CD4-positive, alpha-beta T cell treated with Interferon gamma for 1 hour (primary cell): ENCODE measurements at regions not wholly inside any gene's neighbourhood (a gene's known extent, or its start where the extent isn't known, plus 50 kb on each side); places are given as distances from the start of the nearest gene placed in this dataset.
"Not testable (repeated sequence)": the region's sequence is repeated elsewhere in the genome, so short reads cannot be mapped to it uniquely, and the experiment has no call there.

ENCODE experiments used
- DNase-seq: peaks from one replicate; pipeline ENCODE4 v3.0.0-alpha.2; 2020

DNA sequence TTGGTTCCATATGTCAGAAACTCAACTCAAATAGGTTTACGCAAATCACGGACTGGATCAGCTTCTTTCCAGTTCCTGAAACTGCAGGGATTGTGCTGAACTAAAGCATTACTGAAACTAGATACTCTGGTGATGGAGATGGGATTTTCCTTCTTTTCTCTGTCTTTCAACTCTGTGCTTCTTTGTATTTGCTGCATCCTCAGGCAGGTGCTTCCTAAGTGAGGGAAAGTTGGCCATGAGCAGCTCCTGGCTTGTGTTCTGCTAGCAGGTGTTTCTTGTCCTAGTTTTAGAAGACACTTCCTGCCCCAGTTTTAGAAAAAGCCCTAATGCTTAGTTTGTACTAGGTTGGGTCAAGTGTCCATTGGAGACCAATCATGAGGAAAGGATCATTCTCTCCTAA lies 86.7 kb upstream of the USP24 start:
- DNase-seq = no peak

DNA sequence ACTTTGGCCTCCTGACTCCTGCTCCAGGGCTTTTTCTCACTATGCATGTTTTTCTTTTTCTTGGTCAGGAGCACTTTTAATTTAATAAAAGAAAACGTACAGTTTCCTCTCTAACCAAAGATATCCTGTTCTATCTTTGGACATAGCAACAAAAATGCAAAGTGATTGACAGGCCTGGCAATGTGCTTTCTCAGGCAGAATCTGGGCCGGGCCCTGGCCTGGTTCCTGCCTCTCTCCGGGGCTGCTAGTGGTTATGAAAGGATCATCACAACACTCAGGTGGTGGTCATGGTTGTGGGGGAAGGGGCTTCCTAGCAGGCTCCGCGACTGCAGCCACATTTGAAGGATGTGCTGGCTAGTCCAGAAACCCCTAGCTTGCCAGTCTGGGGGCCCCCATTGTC lies 85.8 kb upstream of the USP24 start:
- no peak for DNase-seq

DNA sequence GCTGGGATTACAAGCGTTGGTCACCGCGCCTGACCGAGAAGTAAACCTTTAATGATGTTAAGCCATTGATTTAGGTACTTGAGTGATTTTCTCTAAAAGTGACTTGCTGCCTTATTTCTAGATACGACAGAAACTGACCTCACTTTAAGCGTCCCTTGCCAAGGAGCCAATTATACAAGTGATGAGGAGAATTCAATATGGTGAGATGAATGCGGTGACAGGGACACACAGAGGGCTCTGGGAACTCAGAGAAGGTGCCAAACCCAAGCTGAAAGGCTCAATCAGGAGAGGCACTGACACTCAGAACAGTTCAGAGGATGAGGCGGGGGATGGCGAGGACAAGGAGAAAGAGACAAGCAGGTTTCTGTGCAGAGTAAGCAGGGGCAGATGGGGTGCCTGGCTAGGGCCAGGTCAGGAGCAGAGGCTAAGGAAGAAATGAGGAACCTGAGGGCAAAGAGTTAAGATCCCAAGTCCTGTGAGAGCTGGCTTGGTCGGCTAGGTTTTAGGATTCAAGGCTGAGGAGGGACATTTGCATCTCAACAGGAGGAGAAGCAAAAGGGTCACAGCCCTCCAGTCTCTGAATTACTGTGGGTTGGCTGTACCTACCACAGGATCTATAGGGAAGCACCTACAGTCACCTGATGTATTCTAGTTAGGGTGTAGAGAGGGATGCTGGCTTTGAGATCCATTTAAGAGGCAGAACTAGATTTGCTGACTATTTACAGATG lies 83.2 kb upstream of the USP24 start:
- no peak for DNase-seq

DNA sequence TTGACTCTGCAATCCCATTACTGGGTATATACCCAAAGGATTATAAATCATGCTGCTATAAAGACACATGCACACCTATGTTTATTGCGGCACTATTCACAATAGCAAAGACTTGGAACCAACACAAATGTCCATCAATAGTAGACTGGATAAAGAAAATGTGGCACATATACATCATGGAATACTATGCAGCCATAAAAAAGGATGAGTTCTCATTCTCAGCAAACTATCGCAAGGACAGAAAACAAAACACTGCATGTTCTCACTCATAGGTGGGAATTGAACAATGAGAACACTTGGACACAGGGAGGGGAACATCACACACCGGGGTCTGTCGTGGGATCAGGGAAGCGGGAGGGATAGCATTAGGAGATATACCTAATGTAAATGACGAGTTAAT lies 81.1 kb upstream of the USP24 start:
- not testable (repeated sequence) for DNase-seq

DNA sequence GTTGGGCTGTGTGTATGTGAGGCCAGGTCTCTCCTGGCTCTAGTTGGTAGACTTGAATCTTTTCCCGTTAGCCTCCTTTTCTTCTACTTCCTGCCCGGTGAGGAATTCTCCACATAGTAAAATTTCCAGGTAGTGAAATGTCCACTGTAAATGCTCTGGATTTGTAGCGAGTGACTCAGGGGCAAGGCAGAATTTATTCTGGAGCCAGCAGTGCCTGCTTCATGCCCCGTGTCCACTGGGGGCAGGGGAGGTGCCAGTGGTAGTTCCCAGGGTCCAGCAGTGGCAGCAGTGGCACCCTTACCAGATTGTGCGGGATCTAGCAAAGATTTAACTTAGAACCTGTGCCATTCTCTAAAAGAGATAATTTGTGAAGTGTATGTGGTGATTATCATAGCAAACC lies 74.5 kb upstream of the USP24 start:
- DNase-seq = no peak

DNA sequence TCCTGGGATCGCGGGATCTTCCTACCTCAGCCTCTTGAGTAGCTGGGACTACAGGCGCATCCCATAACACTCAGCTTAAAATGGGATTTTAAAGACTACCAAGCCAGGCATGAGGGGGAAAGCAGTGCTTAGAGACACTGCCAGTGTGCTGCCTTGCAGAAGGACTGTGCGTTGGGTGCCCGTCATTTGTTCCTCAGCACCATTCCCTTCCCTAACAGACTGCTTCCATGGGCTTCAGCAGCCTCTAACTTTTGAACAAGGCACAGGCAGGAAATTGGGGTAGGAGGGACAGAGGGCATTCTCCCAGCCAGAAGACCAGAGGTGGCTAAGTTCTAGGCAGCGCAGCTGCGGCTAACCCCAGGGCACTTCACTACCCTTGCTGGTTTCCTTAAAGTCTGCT lies 73.9 kb upstream of the USP24 start:
- no peak for DNase-seq

DNA sequence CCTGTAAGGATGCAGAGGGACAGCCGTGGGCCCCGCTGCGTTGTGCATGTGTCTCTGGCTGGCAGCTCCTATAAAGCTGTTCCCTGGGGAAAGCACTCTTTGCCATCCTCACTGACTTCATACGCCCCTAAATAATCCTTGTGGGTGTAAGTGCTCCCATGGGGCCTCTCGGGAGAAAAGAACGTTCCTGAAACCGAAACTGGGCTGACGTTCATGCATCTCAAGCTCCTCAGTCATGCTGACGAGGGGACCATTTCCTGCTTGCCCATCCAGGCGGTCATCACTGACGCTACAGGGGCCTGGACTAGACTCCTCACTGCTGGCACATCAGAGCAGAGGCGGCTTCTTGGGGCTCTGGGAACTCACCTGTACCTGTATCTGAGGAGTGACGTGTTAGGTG lies 73.1 kb upstream of the USP24 start:
- DNase-seq = peak; percentile 34

DNA sequence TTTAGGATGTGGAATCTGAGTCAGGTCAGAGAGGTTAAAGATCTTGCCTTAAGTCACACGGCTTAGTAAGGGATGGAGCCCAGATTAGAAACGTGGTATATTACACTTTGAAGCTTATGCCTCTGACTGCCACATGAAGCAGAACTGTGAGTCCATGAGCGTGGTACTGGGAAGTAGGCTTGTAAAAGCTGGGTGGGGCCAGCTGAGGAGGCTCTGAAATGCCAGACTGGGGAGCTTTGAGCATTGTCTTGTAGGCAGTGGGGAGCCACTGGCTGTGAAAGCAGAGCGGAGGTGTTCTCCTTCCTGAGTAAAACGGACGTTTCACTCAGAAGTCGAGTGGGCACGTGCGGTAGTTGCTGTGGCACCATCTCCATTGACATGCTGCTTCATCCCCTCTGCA lies 72.6 kb upstream of the USP24 start:
- DNase-seq = no peak

DNA sequence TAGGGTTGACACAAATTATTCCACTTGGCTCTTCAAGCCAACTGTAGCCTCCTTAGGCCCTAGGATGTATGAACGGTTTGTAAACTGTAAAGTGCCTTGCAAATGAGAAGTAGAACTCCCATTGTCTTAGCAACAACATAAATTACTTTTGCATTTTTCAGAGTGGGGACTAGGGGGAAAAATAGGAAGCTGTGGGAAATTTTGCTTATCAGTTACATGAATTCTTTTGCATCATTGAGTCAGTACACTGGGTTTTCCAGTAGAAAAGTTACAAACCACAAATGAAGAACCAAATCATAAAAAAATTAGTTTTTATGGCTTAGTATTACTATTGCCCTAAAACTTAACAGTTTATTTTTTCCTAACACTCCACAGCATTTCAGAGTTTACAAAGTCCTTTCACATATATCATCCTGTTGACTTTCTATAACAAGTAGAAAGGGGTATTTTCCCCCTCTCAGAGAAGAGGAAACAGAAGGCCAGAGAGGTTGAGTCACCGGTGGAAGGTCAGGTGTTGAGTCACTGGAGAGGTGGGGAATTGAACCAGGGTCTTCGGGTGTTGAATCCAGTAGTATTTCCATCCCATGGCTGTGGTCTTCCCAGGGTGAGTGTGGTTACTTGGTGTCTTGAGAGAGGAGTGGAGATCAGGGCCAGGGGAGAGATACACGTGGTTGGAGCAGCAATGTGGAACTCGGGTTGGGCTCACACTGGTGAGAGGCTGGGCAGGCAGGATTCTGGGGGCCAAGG lies 71.9 kb upstream of the USP24 start:
- DNase-seq = no peak

DNA sequence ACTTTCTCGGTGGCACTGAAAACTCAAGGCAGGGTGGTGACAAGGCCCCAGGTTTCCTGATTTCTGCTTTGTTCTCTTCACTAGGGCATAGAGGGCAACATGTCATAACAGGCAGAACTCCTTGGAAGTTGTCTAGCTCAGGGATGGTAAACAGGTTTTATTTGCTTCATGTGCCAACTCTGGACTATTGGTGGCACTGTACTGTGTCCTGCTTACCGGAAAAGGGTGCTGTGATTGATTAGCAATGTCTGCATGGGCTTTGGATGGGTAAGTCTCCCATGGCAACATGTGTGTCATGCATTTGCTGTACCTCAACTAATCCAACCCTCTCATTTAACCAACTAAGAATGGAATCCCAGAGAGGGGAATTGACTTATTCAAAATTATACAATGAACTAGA lies 70.7 kb upstream of the USP24 start:
- DNase-seq = no peak

DNA sequence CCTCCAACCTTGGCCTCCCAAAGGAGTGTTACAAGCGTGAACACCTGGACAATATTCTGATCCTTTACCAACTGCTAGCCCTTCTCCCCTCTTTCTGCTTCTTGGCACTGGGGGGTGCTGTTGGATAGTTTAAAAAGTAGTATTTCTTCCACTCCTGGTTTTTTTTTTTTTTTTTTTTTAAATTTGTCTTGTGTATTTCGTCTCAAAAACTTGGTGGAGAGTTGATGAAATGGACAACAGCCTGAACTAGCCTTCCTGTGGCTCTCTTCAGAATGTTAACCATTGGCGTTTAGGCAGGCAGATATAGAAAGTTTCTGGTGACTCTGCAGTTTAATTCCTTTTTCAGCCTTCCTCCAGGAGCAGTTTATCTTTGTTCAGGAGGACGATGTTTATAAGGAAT lies 69.7 kb upstream of the USP24 start:
- DNase-seq = no peak

DNA sequence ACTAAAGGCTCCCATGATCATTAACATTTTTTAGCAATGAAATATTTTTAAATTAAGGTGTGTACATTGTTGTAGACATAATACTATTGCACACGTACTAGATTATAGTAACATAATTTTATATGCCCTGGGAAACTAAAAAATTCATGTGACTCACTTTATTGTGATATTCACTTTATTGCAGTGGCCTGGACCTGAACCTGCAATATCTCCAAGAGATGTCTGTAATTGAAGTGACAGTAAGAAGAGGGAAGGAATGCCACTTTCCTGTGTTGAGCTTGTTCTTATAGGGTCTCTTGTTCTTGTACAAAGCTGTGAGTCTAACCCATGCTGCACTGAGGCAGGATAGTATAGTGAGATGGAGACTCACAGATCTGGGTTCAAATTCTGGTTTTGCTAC lies 66.9 kb upstream of the USP24 start:
- DNase-seq = no peak

DNA sequence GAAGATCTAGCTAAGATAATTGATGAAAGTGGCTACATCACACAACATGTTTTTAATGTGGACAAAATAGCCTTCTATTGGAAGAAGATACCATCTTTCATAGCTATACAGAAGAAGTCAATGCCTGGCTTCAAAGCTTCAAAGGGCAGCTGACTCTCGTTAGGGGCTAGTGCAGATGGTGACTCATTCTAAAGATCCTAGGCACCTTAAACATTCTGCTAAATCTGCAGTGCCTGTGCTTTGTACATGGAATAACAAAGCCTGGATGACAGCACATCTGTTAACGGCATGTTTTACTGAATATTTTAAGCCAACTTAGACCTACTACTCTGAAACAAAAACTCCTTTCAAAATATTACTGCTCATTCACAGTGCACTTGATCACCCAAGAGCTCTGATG lies 65.6 kb upstream of the USP24 start:
- no peak for DNase-seq

DNA sequence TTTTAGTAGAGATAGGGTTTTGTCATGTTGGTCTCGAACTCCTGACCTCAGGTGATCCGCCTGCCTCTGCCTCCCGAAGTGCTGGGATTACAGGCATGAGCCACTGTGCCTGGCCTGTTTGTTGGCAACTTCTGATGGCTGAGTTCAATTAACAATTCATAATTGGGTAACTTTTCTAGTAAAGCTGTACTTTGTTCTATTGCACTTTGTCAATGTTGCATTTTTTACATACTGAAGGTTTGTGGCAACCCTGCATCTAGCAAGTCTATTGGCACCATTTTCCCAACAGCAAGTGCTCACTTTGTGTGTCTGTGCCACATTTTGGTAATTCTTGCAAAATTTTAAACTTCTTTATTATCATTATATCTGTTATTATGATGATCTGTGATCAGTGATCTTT lies 64.5 kb upstream of the USP24 start:
- DNase-seq = no peak

DNA sequence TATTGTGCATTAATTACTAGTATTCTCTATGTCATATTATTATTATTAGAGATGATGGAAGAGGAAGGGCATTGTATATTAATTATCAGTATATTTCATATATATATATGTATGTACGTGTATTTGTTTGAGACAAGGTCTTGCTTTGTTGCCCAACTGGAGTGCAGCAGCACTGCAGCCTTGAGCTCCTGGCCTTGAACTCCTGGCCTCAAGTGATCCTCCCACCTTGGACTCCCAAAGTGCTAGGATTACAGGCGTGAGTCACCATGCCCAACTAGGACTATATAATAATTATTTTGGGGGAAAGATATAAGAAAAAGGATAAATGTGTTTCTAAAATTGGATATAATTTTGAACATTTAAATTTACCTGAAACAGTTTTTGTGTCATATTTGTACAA lies 63.2 kb upstream of the USP24 start:
- DNase-seq = no peak

DNA sequence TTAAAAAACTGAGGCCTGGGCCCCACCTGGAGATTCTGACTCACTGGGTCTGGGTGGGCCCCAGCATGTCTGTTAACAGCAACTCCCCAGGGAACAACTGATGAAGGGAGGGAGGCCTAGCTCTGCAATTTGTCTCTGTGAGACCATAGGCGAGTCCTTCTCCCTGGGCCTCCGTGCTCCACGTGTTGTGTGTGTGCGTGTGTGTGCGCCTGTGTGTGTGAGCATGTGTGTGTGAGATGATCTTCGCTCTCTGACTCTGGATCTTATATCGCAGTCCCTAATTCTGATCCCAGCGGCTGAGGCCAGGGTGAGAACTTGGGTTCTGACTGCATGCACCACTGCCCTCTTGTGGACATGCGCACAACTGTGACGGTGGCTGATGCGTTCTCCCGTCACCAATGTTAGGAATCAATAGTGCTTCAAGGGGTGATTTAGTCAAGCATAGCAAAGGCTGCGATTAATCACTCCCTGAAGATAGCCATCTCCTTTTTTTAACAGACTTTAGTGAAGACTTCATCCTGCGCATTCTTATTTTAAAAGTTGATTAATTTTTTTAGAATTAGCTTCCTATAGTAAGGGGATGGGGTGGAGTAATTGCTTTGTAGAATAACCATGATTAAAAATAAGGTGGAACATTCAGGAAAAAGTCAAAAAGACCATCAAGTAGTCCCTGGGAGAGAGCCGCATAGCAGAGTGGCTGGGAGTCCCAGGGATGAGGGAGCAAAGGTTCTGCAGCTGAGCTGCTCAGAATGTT lies 62.4 kb upstream of the USP24 start:
- DNase-seq = peak; percentile 75

DNA sequence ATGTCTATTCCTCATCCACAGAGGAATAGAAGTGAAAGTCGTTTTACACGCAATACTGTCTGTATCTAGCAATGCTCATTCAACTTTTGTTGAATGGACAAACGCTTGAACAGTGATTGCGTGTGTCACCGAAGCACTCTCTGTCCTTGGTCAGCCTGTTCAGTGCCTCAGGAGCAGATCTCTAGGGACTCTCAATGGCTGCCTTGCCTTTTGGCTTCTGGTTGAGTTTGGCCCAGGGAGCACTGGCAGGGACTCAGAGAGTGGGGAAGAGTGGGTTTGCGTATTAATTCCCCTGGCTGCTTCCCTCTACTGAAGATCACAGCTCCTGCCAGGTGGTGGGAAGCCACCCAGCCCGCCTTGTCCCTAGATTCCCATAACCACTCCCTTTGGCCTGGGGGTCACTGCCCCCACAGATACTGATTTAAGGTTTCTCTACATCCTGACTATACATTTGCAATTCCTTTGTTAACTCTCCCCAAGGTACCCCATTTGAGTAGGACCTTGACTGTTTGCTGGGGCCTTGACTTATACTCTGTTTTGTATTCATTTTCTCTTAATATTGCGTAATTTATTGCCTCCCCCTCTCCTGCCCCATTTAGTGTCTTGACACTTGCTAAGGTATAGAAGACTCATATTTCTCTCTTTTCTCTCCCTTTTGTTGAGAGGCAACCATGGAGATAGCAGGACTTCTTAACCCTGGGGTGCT lies 61.7 kb upstream of the USP24 start:
- no peak for DNase-seq

DNA sequence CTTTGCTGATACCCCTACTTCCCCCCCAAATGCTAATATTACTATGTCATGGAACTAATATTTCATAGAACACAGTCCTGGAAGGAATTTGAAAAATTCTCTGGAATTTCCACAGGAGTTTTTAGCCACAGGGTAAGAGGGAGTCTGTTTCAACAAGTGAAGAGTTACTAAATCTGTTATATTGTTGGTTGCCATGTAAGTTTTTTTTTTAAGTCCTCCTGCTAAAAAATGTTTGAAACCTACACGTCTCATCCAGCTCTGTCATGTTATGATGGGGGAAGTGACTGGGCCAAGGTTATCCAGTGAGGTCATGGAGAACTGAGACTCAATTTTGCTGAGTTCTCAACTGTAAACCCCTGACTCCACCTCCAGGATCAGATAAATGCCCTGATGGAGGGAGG lies 60.8 kb upstream of the USP24 start:
- DNase-seq = no peak

DNA sequence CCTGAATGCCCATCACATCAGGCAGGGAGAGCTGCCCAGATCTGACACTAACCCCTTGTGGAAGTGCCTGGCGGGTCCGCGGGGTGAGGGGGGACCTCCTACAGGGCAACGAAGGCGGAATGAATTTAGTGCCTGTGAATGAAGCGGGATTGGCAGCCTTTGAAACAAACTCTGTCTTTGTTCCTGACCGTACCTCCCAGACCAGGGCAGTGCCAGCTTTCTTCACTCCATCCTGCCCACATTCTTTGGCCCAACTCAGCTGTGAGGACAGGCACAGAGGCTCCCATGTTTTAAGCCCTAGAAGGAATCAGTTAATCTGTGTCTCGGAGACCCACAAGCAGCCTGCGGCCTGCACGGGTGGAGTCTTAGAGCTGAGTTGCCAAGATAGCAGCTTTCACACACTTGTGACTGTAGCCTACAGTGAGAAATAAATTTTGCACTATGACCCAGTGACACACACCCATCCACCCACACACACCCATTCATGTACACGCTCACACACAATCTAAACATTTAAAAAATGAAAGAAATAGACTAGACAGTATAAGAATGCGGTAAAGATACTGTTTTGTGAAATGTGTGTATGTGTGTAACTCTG lies 60.1 kb upstream of the USP24 start:
- DNase-seq = no peak

DNA sequence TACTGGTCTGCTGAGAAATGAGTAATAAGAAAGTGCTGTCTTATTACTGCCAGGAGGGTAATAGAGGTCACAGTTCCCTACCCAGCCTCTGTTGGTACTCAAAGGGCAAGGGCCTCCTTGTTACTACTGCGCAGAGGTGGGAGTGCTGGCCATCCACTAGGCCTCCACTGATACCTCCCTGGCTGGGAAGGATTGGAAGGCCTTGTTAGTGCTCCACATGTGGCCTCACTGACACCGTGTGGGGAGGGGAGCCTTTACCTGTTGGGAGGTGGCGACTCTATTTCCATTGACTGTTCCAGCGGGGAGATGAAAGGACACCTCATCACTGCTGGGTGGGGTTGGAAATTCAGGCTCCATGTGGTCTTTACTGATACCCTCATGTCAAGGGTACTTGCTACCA lies 57.8 kb upstream of the USP24 start:
- no peak for DNase-seq
